Mucosa of rectum (tissue), 2 donors: ENCODE measurements at regions not wholly inside any gene's neighbourhood (a gene's known extent, or its start where the extent isn't known, plus 50 kb on each side); places are given as distances from the start of the nearest gene placed in this dataset.

Experiments used
- H3K27ac ChIP-seq, 2 donors: one replicate each; pipeline ENCODE4 v1.7.0; 2013; ENCODE audit warnings: inconsistent platforms in 2 of 2, low read depth in 2 of 2, low read length in 2 of 2
- H3K27me3 ChIP-seq, 2 donors: one replicate each; pipeline ENCODE4 v1.7.0; 2013; ENCODE audit warnings: low read length in 2 of 2; ENCODE audit not compliant: control insufficient read depth in 2 of 2, insufficient read depth in 2 of 2
- H3K36me3 ChIP-seq, 2 donors: one replicate each; pipeline ENCODE4 v1.7.0; 2013; ENCODE audit warnings: low read length in 2 of 2; ENCODE audit not compliant: control insufficient read depth in 2 of 2, insufficient read depth in 2 of 2
- H3K4me1 ChIP-seq, 2 donors: one replicate each; pipeline ENCODE4 v1.7.0; 2013; ENCODE audit warnings: low read length in 2 of 2, mild to moderate bottlenecking in 1 of 2; ENCODE audit not compliant: control insufficient read depth in 2 of 2, insufficient read depth in 2 of 2
- H3K4me3 ChIP-seq, 2 donors: one replicate each; pipeline ENCODE4 v1.7.0; 2013; ENCODE audit warnings: low read length in 2 of 2
- H3K9ac ChIP-seq, 2 donors: one replicate each; pipeline ENCODE4 v1.7.0; 2013; ENCODE audit warnings: low read length in 2 of 2, low read depth in 1 of 2, mild to moderate bottlenecking in 1 of 2
- H3K9me3 ChIP-seq, 2 donors: one replicate each; pipeline ENCODE4 v1.7.0; 2013; ENCODE audit warnings: low read length in 2 of 2; ENCODE audit not compliant: control insufficient read depth in 2 of 2
- donor health status: healthy.
- donor health status: Normal muscosa, but diverticular disease.

DNA sequence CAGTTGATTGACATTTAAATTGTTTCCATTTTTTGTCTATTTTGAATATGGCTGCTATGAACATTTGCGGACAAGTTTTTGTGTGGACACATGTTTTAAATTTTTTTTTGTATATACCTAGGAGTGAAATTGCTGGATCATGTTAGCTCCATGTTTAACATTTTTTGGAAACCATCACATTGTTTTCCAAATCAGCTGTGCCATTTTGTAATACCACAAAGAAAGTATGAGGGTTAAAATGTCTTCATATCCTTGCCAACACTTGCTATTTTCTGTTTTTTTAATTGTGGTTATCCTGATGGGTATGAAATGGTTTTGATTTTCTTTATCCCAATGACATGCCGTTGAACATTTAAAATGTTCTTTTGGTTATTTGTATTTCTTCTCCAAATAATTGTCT lies 52.1 kb downstream of the CARTPT start:
- Histone ChIP-seq H3K4me3 (no peak overlapping the region), H3K36me3 (no peaks in the 10 kb centered on the region), H3K9ac (no peak overlapping the region), H3K27me3 (no peaks in the 10 kb centered on the region), H3K27ac (no peak overlapping the region), H3K9me3 (no peaks in the 10 kb centered on the region), H3K4me1 (no peaks in the 10 kb centered on the region)

DNA sequence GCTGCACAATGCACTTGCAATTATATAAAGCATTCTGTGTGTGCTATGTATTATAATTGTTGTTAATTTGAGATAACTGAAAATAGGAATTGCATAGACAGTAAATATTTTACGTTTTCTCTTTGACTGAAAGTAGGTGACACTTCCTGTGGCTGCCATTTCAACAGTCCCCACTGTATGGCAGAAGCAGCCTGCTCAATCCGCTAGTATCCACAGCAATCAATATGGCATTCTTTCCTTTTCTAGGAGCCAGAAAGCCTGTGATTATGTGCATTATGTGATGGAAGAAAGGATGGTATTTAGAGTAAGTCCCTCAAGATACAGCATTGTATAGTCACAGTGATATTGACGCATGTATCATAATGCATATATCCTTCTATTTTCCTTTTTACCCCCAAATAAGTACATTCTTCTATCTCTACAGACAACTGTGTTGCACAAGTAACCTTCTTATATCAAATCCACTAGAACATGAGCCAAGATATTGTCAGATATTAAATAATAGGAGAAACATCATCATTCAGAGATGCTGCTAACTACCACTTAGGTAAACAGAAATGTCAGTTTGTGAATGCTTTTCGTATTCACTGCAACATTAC lies 59.7 kb downstream of the CARTPT start:
- no peaks in the 10 kb centered on the region for H3K36me3 ChIP-seq
- H3K9me3 ChIP-seq: no peaks in the 10 kb centered on the region
- peaks cover 0 to 3% of the 10 kb centered on the region in 2 donors for H3K4me1 ChIP-seq
- no peak overlapping the region for H3K27ac ChIP-seq
- no peak overlapping the region for H3K4me3 ChIP-seq
- no peaks in the 10 kb centered on the region for H3K27me3 ChIP-seq
- H3K9ac ChIP-seq: no peak overlapping the region

- Histone ChIP-seq H3K36me3 (no peaks in the 10 kb centered on the region), H3K27me3 (no peaks in the 10 kb centered on the region), H3K9ac (no peak overlapping the region), H3K4me3 (no peak overlapping the region), H3K9me3 (no peaks in the 10 kb centered on the region), H3K27ac (no peak overlapping the region), H3K4me1 (peaks cover 0 to 3% of the 10 kb centered on the region in 2 donors)
These were observed 61.5 kb downstream of the CARTPT start for GRCh38 chr5:71780597-71780996.

DNA sequence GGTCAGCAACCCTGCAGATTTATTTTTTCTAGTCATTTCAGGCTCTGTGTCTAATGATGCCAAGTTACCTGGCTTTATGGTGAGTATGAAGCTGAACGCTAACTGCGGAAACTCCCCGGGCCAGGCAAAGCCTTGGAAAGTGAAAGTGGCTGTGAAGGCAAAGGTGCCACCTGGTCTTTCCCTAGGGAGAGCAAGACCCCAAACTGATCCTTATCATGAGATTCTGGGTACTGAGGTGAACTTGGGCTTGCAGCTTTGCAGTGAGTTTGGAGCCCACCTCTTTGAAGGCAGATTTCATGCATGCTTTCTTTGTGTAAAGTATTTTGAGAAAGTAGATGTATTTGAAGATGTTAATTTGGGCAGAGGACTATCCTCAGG lies 63.3 kb downstream of the CARTPT start:
- Histone ChIP-seq H3K4me1 (peaks cover 0 to 3% of the 10 kb centered on the region in 2 donors), H3K27ac (no peak overlapping the region), H3K9ac (peak overlapping the region in 1 of 2 donors; percentile 50), H3K27me3 (peaks cover 0 to 2% of the 10 kb centered on the region in 2 donors), H3K36me3 (no peaks in the 10 kb centered on the region), H3K9me3 (no peaks in the 10 kb centered on the region), H3K4me3 (peak overlapping the region; percentile 49 to 58)

DNA sequence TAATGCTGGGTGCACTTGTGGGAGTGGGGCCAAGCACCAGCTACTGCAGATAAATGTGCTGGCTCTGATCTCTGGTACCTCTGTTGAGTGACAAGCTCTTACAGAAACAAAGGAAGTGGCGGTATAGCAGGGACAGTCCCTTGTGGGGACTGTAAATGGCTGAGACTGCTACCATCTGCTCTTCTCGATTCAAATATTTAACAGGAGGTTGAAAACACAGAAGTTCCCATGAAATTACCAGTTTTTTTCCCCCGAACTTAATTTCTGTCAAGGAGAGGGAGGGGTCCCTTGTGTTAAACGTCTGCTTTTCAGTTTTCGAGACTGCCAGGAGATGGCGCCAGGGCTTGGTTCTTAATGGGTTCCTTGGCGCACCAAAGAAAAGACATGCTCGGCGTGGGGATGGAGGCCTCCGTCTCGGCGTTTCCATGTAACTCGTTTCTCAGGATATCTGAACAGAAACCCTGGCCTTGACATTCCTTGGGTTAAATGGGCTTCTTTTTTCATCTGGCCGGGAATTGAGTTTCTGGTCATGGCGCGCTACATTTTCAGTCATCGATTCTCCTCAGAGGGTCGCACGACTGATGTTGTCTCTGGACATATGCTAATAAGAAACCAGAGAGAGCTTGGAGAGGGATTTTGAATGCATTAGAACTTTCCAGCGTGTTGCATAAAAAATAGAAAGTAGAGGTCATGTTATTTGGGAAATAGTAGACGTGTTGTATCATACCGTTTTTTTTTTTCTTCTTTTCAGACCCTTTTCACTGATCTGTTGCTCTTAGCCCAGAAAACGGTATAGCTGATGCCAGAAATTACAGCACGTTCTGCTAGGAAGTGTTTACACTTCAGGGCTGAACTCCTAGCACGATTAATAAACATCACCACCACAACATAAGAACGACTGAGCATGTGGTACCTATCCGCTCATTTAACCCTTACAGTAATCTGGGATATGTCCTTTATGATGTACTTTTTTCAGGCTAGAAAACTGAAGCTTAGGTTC lies 64.0 kb downstream of the CARTPT start:
- H3K27ac ChIP-seq: no peak overlapping the region
- H3K9me3 ChIP-seq: no peaks in the 10 kb centered on the region
- H3K36me3 ChIP-seq: no peaks in the 10 kb centered on the region
- peaks cover 0 to 4% of the 10 kb centered on the region in 2 donors for H3K27me3 ChIP-seq
- H3K4me3 ChIP-seq: peak overlapping the region; percentile 49 to 58
- peak overlapping the region in 1 of 2 donors; percentile 50 for H3K9ac ChIP-seq
- H3K4me1 ChIP-seq: peaks cover 0 to 3% of the 10 kb centered on the region in 2 donors

DNA sequence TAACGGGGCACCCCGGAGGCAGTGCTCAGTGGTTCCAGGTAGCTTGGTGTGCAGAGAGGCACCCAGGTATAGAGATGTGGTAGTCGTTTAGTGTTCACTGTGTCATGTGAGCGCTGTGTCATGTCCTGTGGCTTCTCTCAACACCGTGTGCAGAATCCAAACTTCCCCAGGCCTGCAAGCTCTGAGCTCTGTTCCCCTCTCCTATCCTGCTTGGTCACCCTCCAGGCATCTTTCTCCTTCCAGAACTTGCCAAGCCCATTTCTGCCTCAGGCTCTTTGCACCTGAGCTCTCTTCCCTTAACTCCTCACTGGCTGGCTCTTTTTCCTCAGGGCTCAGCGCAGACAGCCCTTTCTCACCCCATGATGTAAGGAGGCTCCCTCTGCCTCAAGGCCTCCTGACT lies 64.8 kb downstream of the CARTPT start:
- H3K36me3 ChIP-seq: no peaks in the 10 kb centered on the region
- no peak overlapping the region for H3K4me3 ChIP-seq
- no peaks in the 10 kb centered on the region for H3K9me3 ChIP-seq
- no peak overlapping the region for H3K9ac ChIP-seq
- H3K27me3 ChIP-seq: peaks cover 0 to 4% of the 10 kb centered on the region in 2 donors
- H3K4me1 ChIP-seq: peaks cover 0 to 3% of the 10 kb centered on the region in 2 donors
- no peak overlapping the region for H3K27ac ChIP-seq

GRCh38 chr5:71786337-71787055 lies 67.4 kb downstream of the CARTPT start:
- Histone ChIP-seq H3K4me1 (peaks cover 0 to 3% of the 10 kb centered on the region in 2 donors), H3K9ac (no peak overlapping the region), H3K4me3 (no peak overlapping the region), H3K27ac (no peak overlapping the region), H3K27me3 (peaks cover 0 to 4% of the 10 kb centered on the region in 2 donors), H3K9me3 (no peaks in the 10 kb centered on the region), H3K36me3 (no peaks in the 10 kb centered on the region)

DNA sequence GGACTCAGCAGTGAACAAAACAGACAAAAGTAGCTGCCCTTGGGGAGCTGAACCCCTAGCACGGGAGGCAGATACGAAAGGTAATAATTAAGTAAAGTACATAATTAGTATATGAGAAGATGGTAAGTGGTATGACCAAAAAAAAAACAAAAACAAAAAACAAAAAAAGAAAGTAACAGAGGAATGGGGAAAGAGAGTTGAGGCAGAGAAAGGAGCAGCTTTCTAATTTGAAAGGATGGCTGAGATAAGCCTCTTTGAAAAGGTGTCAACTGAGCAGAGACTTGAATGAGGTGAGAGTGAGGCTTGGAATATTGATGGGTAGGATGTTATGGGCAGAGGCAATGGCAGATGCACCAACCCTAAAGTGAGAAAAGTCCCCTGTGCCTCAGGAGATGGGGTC lies 69.7 kb downstream of the CARTPT start:
- Histone ChIP-seq H3K27ac (no peak overlapping the region), H3K4me1 (no peaks in the 10 kb centered on the region), H3K4me3 (no peak overlapping the region), H3K27me3 (peaks cover 0 to 4% of the 10 kb centered on the region in 2 donors), H3K9me3 (no peaks in the 10 kb centered on the region), H3K9ac (no peak overlapping the region), H3K36me3 (no peaks in the 10 kb centered on the region)

DNA sequence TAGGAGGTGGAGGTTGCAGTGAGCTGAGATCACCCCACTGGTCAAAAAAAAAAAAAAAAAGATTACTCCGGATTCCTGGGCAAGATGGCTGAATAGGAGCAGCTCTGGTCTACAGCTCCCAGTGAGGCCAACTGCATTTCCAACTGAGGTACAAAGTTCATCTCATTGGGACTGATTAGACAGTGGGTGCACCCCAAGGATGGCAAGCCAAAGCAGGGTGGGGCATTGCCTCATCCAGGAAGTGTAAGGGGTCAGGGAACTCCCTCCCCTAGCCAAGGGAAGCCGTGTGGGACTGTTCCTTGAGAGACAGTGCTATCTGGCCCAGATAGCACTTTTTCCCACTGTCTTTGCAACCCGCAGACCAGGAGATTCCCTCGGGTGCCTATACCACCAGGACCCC lies 70.7 kb downstream of the CARTPT start:
- Histone ChIP-seq H3K27ac (no peak overlapping the region), H3K9me3 (no peaks in the 10 kb centered on the region), H3K27me3 (peaks cover 0 to 4% of the 10 kb centered on the region in 2 donors), H3K9ac (no peak overlapping the region), H3K4me3 (no peak overlapping the region), H3K4me1 (no peaks in the 10 kb centered on the region), H3K36me3 (no peaks in the 10 kb centered on the region)

- Histone ChIP-seq H3K27ac (no peak overlapping the region), H3K9me3 (no peaks in the 10 kb centered on the region), H3K4me3 (no peak overlapping the region), H3K27me3 (peaks cover 0 to 4% of the 10 kb centered on the region in 2 donors), H3K36me3 (no peaks in the 10 kb centered on the region), H3K4me1 (no peaks in the 10 kb centered on the region), H3K9ac (no peak overlapping the region)
These were observed 71.4 kb downstream of the CARTPT start for GRCh38 chr5:71790433-71790832.
